Astrocyte (in vitro differentiated cells and primary cell): ENCODE measurements at regions not wholly inside any gene's neighbourhood (a gene's known extent, or its start where the extent isn't known, plus 50 kb on each side); places are given as distances from the start of the nearest gene placed in this dataset.

Experiments used
- EZH2 ChIP-seq: IDR thresholded peaks from 2 replicates; pipeline ENCODE4 v1.6.1; 2012; ENCODE audit warnings: mild to moderate bottlenecking, low read length, inconsistent platforms; ENCODE audit not compliant: insufficient read depth
- TF ChIP-seq, protein P1 (sequence below): IDR thresholded peaks from 2 replicates; pipeline ENCODE4 v1.5.1; 2011; ENCODE audit warnings: low read depth, mild to moderate bottlenecking, inconsistent platforms, low read length, moderate library complexity; ENCODE audit not compliant: insufficient read depth

DNA sequence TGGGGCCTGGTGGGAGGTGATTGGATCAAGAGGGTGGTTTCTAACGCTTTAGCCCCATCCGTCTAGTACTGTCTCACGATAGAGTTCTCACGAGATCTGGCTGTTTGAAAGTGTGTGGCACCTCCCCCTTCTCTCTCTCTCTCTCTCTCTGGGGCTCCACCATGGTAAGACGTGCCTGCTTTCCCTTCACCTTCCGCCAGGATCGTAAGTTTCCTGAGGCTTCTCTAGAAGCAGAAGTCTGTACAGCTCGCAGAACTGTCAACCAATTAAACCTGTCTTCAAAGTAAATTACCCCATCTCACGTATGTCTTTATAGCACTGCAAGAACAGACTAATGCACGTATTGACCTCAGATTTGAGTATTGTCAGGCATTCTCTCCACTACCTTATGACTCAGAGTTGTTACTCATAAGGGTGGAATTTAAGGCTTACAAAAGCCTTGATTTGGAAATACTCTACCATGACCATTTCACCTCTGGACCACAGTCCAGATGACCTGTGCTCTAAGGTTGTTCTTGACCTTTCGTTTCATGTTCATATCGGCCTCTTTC lies 99.5 kb upstream of the AGAP1 start:
- TF ChIP-seq, protein P1, sequence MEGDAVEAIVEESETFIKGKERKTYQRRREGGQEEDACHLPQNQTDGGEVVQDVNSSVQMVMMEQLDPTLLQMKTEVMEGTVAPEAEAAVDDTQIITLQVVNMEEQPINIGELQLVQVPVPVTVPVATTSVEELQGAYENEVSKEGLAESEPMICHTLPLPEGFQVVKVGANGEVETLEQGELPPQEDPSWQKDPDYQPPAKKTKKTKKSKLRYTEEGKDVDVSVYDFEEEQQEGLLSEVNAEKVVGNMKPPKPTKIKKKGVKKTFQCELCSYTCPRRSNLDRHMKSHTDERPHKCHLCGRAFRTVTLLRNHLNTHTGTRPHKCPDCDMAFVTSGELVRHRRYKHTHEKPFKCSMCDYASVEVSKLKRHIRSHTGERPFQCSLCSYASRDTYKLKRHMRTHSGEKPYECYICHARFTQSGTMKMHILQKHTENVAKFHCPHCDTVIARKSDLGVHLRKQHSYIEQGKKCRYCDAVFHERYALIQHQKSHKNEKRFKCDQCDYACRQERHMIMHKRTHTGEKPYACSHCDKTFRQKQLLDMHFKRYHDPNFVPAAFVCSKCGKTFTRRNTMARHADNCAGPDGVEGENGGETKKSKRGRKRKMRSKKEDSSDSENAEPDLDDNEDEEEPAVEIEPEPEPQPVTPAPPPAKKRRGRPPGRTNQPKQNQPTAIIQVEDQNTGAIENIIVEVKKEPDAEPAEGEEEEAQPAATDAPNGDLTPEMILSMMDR: no peak
- no peak for TF ChIP-seq EZH2
